OCI-LY7 (cell line): ENCODE measurements at regions not wholly inside any gene's neighbourhood (a gene's known extent, or its start where the extent isn't known, plus 50 kb on each side); places are given as distances from the start of the nearest gene placed in this dataset.

Experiments used
- CTCF ChIP-seq: fragments of 200-600 bp; sonication (generic); conservative IDR thresholded peaks from 2 replicates; pipeline ENCODE4 v1.5.1; 2014; ENCODE audit warnings: mild to moderate bottlenecking, antibody characterized with exemption, low read length, moderate library complexity, mixed read lengths
- EZH2phosphoT487 ChIP-seq: fragments of 200-600 bp; sonication (generic); IDR thresholded peaks from 2 replicates; pipeline ENCODE4 v1.6.1; 2018; ENCODE audit warnings: low read depth, borderline replicate concordance, mild to moderate bottlenecking, mixed run types, antibody characterized with exemption, low read length, moderate library complexity, mixed read lengths

GRCh38 chr3:104785947-104786346, 580.8 kb upstream of the ALCAM start:
- TF ChIP-seq CTCF (no peak), EZH2phosphoT487 (no peak)
